HEK293 (cell line): ENCODE measurements at regions not wholly inside any gene's neighbourhood (a gene's known extent, or its start where the extent isn't known, plus 50 kb on each side); places are given as distances from the start of the nearest gene placed in this dataset.
"Not testable (repeated sequence)": the region's sequence is repeated elsewhere in the genome, so short reads cannot be mapped to it uniquely, and the experiment has no call there.

ENCODE experiments used
- CTCF ChIA-PET: fragments of 350-600 bp; formaldehyde crosslinking; extraction: SDS; loops from one replicate; lab custom pipeline; 2021; ENCODE audit warnings: antibody characterized with exemption; lab: Yijun Ruan, JAX
- POLR2A ChIA-PET: fragments of 300-600 bp; formaldehyde crosslinking; extraction: SDS; loops from one replicate; lab custom pipeline; 2020; ENCODE audit warnings: antibody characterized with exemption, inconsistent platforms; lab: Yijun Ruan, JAX
- H3K27ac ChIP-seq: fragments of 200-500 bp; sonication (Bioruptor generic); 2 replicates; pipeline ENCODE4 v1.5.1; 2014; ENCODE audit warnings: low read depth, low read length, control low read depth, inconsistent platforms; ENCODE audit errors: extremely low read depth
- H3K36me3 ChIP-seq, 2 experiments: fragments of 200-500 bp in 1 of 2; sonication (Bioruptor generic) in 1 of 2; 1 replicate in 1 of 2; 2 replicates in 1 of 2; pipeline ENCODE4 v1.5.1; 2014 to 2017; ENCODE audit warnings: inconsistent platforms in 2 of 2, low read length in 2 of 2; ENCODE audit not compliant: control insufficient read depth in 2 of 2, insufficient read depth in 1 of 2
- H3K4me1 ChIP-seq: fragments of 200-500 bp; sonication (Bioruptor generic); 2 replicates; pipeline ENCODE4 v1.5.1; 2014; ENCODE audit warnings: mild to moderate bottlenecking, low read length, inconsistent platforms; ENCODE audit not compliant: control insufficient read depth, insufficient read depth
- H3K4me3 ChIP-seq: 2 replicates; pipeline ENCODE4 v1.5.1; 2011; ENCODE audit warnings: low read depth, mild to moderate bottlenecking, control low read depth, low read length, moderate library complexity
- H3K9me3 ChIP-seq: fragments of 200-500 bp; sonication (Bioruptor generic); 2 replicates; pipeline ENCODE4 v1.5.1; 2014; ENCODE audit warnings: low read depth, low read length, inconsistent platforms; ENCODE audit not compliant: control insufficient read depth, insufficient read depth
- BCL11B ChIP-seq: fragments of 450-650 bp; formaldehyde crosslinking; IDR thresholded peaks from 2 replicates; pipeline ENCODE4 v1.5.1; 2016; ENCODE audit warnings: low read depth, missing biosample characterization, missing genetic modification characterization
- FEZF1 ChIP-seq: fragments of 450-650 bp; formaldehyde crosslinking; IDR thresholded peaks from 2 replicates; pipeline ENCODE4 v1.5.1; 2016; ENCODE audit warnings: missing biosample characterization, missing genetic modification characterization
- GLI2 ChIP-seq: fragments of 450-650 bp; formaldehyde crosslinking; IDR thresholded peaks from 2 replicates; pipeline ENCODE4; 2017; ENCODE audit warnings: missing biosample characterization, missing genetic modification characterization, low read depth, borderline replicate concordance
- HOXD13 ChIP-seq: sonication (generic); formaldehyde crosslinking; IDR thresholded peaks from 2 replicates; pipeline ENCODE4 v1.8.0; 2022; ENCODE audit warnings: missing genetic modification reagents, borderline replicate concordance
- KLF8 ChIP-seq: fragments of 450-650 bp; formaldehyde crosslinking; IDR thresholded peaks from 2 replicates; pipeline ENCODE4 v1.5.1; 2016; ENCODE audit warnings: missing biosample characterization, missing genetic modification characterization
- SCRT2 ChIP-seq: fragments of 450-650 bp; formaldehyde crosslinking; IDR thresholded peaks from 2 replicates; pipeline ENCODE4 v1.5.1; 2016; ENCODE audit warnings: missing biosample characterization, missing genetic modification characterization
- ZBTB8A ChIP-seq: fragments of 450-650 bp; formaldehyde crosslinking; IDR thresholded peaks from 2 replicates; pipeline ENCODE4 v1.5.1; 2016; ENCODE audit warnings: missing biosample characterization, missing genetic modification characterization
- ZNF138 ChIP-seq: fragments of 450-650 bp; formaldehyde crosslinking; IDR thresholded peaks from 2 replicates; pipeline ENCODE4 v1.5.1; 2016; ENCODE audit warnings: missing biosample characterization, missing genetic modification characterization, borderline replicate concordance
- ZNF155 ChIP-seq: fragments of 450-650 bp; formaldehyde crosslinking; IDR thresholded peaks from 2 replicates; pipeline ENCODE4 v1.5.1; 2016; ENCODE audit warnings: missing biosample characterization, missing genetic modification characterization
- ZNF239 ChIP-seq: fragments of 450-650 bp; formaldehyde crosslinking; IDR thresholded peaks from 2 replicates; pipeline ENCODE4 v1.5.1; 2016; ENCODE audit warnings: missing biosample characterization, missing genetic modification characterization
- ZNF302 ChIP-seq: fragments of 450-650 bp; formaldehyde crosslinking; IDR thresholded peaks from 2 replicates; pipeline ENCODE4 v1.5.1; 2016; ENCODE audit warnings: missing biosample characterization, missing genetic modification characterization, low read depth
- ZNF354C ChIP-seq: fragments of 450-650 bp; formaldehyde crosslinking; IDR thresholded peaks from 2 replicates; pipeline ENCODE4 v1.5.1; 2016; ENCODE audit warnings: missing biosample characterization, missing genetic modification characterization, low read depth, borderline replicate concordance
- ZNF391 ChIP-seq: fragments of 450-650 bp; formaldehyde crosslinking; IDR thresholded peaks from 2 replicates; pipeline ENCODE4 v1.5.1; 2016; ENCODE audit warnings: low read depth, missing biosample characterization, missing genetic modification characterization, borderline replicate concordance
- ZNF398 ChIP-seq: fragments of 450-650 bp; formaldehyde crosslinking; IDR thresholded peaks from 2 replicates; pipeline ENCODE4 v1.5.1; 2017; ENCODE audit warnings: missing biosample characterization, missing genetic modification characterization
- ZNF426 ChIP-seq: fragments of 450-650 bp; formaldehyde crosslinking; IDR thresholded peaks from 2 replicates; pipeline ENCODE4 v1.5.1; 2017; ENCODE audit warnings: missing biosample characterization, missing genetic modification characterization, mild to moderate bottlenecking, inconsistent platforms, moderate library complexity
- ZNF433 ChIP-seq: fragments of 450-650 bp; formaldehyde crosslinking; IDR thresholded peaks from 2 replicates; pipeline ENCODE4 v1.5.1; 2016; ENCODE audit warnings: missing biosample characterization, missing genetic modification characterization, low read depth
- ZNF555 ChIP-seq: fragments of 450-650 bp; formaldehyde crosslinking; conservative IDR thresholded peaks from 2 replicates; pipeline ENCODE4 v1.5.1; 2017; ENCODE audit warnings: missing biosample characterization, mild to moderate bottlenecking, missing genetic modification characterization, inconsistent platforms
- ZNF571 ChIP-seq: fragments of 450-650 bp; formaldehyde crosslinking; IDR thresholded peaks from 2 replicates; pipeline ENCODE4 v1.5.0; 2017; ENCODE audit warnings: missing biosample characterization, missing genetic modification characterization
- ZNF610 ChIP-seq: fragments of 450-650 bp; formaldehyde crosslinking; IDR thresholded peaks from 2 replicates; pipeline ENCODE4 v1.5.1; 2016; ENCODE audit warnings: missing biosample characterization, missing genetic modification characterization, borderline replicate concordance
- ZNF626 ChIP-seq: fragments of 450-650 bp; sonication (Bioruptor Pico); formaldehyde crosslinking; IDR thresholded peaks from 2 replicates; pipeline ENCODE4 v1.5.1; 2018; ENCODE audit warnings: missing biosample characterization, missing genetic modification characterization, inconsistent platforms
- ZNF658 ChIP-seq: fragments of 450-650 bp; formaldehyde crosslinking; IDR thresholded peaks from 2 replicates; pipeline ENCODE4; 2016; ENCODE audit warnings: missing biosample characterization, missing genetic modification characterization
- ZNF785 ChIP-seq: fragments of 450-650 bp; formaldehyde crosslinking; IDR thresholded peaks from 2 replicates; pipeline ENCODE4 v1.5.1; 2016; ENCODE audit warnings: missing biosample characterization, missing genetic modification characterization
- ZNF830 ChIP-seq: fragments of 450-650 bp; IDR thresholded peaks from 2 replicates; pipeline ENCODE4 v1.5.0; 2018; ENCODE audit warnings: missing biosample characterization, missing genetic modification characterization, low read depth, mild to moderate bottlenecking, moderate library complexity
- ZSCAN5A ChIP-seq: fragments of 450-650 bp; formaldehyde crosslinking; IDR thresholded peaks from 2 replicates; pipeline ENCODE4 v1.5.1; 2016; ENCODE audit warnings: missing biosample characterization, missing genetic modification characterization
- TF ChIP-seq, protein P1 (sequence below): fragments of 450-650 bp; formaldehyde crosslinking; IDR thresholded peaks from 2 replicates; pipeline ENCODE4 v1.5.1; 2016; ENCODE audit warnings: missing biosample characterization, missing genetic modification characterization

- ChIA-PET POLR2A (no interaction called here), CTCF (no interaction called here)
- H3K4me1 ChIP-seq, result no peaks in the 10 kb centered on the region
- no peaks in the 10 kb centered on the region for H3K9me3 ChIP-seq
- H3K27ac ChIP-seq, result no peak overlapping the region
- no peak overlapping the region for H3K4me3 ChIP-seq
- H3K36me3 ChIP-seq, result no peaks in the 10 kb centered on the region
- no peak for TF ChIP-seq ZNF391 (tag by site-specific recombination)
- TF ChIP-seq ZNF138 (tag by site-specific recombination), result no peak
- TF ChIP-seq HOXD13, result no peak
- no peak for TF ChIP-seq ZNF155 (tag by site-specific recombination)
- TF ChIP-seq KLF8 (tag by site-specific recombination), result no peak
- TF ChIP-seq ZNF571, result no peak
- TF ChIP-seq ZNF785 (tag by site-specific recombination), result no peak
- no peak for TF ChIP-seq ZNF555 (tag by site-specific recombination)
- no peak for TF ChIP-seq ZNF658
- no peak for TF ChIP-seq ZNF626 (tag by site-specific recombination)
- no peak for TF ChIP-seq ZNF302 (tag by site-specific recombination)
- no peak for TF ChIP-seq ZNF239 (tag by site-specific recombination)
- TF ChIP-seq, protein P1, sequence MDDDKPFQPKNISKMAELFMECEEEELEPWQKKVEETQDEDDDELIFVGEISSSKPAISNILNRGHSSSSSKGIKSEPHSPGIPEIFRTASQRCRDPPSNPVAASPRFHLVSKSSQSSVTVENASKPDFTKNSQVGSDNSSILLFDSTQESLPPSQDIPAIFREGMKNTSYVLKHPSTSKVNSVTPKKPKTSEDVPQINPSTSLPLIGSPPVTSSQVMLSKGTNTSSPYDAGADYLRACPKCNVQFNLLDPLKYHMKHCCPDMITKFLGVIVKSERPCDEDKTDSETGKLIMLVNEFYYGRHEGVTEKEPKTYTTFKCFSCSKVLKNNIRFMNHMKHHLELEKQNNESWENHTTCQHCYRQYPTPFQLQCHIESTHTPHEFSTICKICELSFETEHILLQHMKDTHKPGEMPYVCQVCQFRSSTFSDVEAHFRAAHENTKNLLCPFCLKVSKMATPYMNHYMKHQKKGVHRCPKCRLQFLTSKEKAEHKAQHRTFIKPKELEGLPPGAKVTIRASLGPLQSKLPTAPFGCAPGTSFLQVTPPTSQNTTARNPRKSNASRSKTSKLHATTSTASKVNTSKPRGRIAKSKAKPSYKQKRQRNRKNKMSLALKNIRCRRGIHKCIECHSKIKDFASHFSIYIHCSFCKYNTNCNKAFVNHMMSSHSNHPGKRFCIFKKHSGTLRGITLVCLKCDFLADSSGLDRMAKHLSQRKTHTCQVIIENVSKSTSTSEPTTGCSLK (tag by site-specific recombination), result no peak
- TF ChIP-seq ZNF610 (tag by site-specific recombination), result no peak
- no peak for TF ChIP-seq ZNF354C (tag by site-specific recombination)
- TF ChIP-seq ZNF426 (tag by site-specific recombination), result no peak
- TF ChIP-seq ZNF830, result no peak
These were observed 117.9 kb downstream of the CEP44 start for GRCh38 chr4:174401471-174402130.

DNA sequence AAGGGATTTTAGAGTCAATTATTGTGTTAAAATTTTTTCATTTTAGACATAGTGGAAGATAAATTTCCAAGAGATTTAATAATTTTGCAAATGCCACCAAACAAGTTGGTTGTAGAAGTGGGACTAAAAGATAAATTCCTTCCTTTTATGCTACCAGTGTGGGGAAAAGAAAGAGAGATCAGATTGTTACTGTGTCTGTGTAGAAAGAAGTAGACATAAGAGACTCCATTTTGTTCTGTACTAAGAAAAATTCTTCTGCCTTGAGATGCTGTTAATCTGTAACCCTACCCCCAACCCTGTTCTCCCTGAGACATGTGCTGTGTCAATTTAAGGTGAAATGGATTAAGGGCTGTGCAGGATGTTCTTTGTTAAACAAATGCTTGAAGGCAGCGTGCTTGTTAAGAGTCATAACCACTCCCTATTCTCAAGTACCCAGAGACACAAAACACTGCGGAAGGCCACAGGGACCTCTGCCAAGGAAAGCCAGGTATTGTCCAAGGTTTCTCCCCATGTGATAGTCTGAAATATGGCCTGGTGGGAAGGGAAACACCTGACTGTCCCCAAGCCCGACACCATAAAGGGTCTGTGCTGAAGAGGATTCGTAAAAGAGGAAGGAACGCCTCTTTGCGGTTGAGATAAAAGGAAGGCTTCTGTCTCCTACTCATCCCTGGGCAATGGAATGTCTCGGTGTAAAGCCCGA, 117.0 kb downstream of the CEP44 start:
- H3K4me1 ChIP-seq, H3K36me3 ChIP-seq, H3K27ac ChIP-seq, POLR2A ChIA-PET, H3K4me3 ChIP-seq, H3K9me3 ChIP-seq, CTCF ChIA-PET: not testable (repeated sequence)

DNA sequence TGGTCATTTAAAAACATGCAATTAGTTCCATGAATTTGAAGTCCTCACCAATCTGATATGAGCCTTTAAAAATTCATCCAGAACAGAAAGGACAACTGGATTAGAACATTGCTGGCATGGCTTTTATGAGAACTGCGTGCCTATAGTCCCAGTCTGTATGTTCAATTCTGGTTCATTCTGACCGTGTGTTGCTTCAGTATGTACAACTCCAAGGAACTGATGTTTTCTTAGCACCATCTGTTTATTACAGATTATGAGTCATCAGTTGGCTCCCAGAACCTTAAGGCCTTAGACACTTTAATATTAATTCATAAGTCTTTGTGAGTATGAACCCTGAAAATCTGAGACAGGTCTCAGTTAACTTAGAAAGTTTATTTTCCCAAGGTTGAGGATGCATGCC, 115.0 kb downstream of the CEP44 start:
- Histone ChIP-seq H3K27ac (no peak overlapping the region), H3K9me3 (no peaks in the 10 kb centered on the region), H3K4me3 (no peak overlapping the region), H3K36me3 (no peaks in the 10 kb centered on the region), H3K4me1 (no peaks in the 10 kb centered on the region)
- TF ChIP-seq SCRT2 (tag by site-specific recombination) (no peak), FEZF1 (no peak), ZNF398 (no peak), ZNF433 (tag by site-specific recombination) (no peak), ZBTB8A (tag by site-specific recombination) (no peak), GLI2 (tag by site-specific recombination) (no peak), ZSCAN5A (tag by site-specific recombination) (no peak), BCL11B (tag by site-specific recombination) (no peak)
- ChIA-PET POLR2A (no interaction called here), CTCF (no interaction called here)
